GM21381 (cell line): ENCODE measurements at regions not wholly inside any gene's neighbourhood (a gene's known extent, or its start where the extent isn't known, plus 50 kb on each side); places are given as distances from the start of the nearest gene placed in this dataset.

Experiments used
- ATAC-seq: cut with Tn5 transposase; IDR thresholded peaks from one replicate; pipeline ENCODE4 v1.9.1; 2021; ENCODE audit warnings: mild to moderate bottlenecking, moderate library complexity; ENCODE audit not compliant: unreplicated experiment

- no peak for ATAC-seq
These were observed 239.1 kb upstream of the ARHGAP20 start for GRCh38 chr11:110951037-110951949.

- ATAC-seq: no peak
These were observed 235.9 kb upstream of the ARHGAP20 start for GRCh38 chr11:110948112-110948511.

- ATAC-seq: no peak
These were observed 234.9 kb upstream of the ARHGAP20 start for GRCh38 chr11:110947096-110947495.

GRCh38 chr11:110939471-110939870 is 227.2 kb upstream of the ARHGAP20 start:
- no peak for ATAC-seq

- no peak for ATAC-seq
These were observed 222.9 kb upstream of the ARHGAP20 start for GRCh38 chr11:110935018-110935640.

- no peak for ATAC-seq
These were observed 216.9 kb upstream of the ARHGAP20 start for GRCh38 chr11:110929129-110929528.

- no peak for ATAC-seq
These were observed 216.2 kb upstream of the ARHGAP20 start for GRCh38 chr11:110928391-110928790.

GRCh38 chr11:110921742-110922521 is 209.7 kb upstream of the ARHGAP20 start:
- no peak for ATAC-seq

GRCh38 chr11:110919241-110919922 is 207.1 kb upstream of the ARHGAP20 start:
- no peak for ATAC-seq

GRCh38 chr11:110918351-110918750 is 206.1 kb upstream of the ARHGAP20 start:
- ATAC-seq: no peak

- ATAC-seq: no peak
These were observed 200.2 kb upstream of the ARHGAP20 start for GRCh38 chr11:110912437-110912836.

- ATAC-seq: no peak
These were observed 198.1 kb upstream of the ARHGAP20 start for GRCh38 chr11:110910384-110910783.

GRCh38 chr11:110909336-110909735 is 197.1 kb upstream of the ARHGAP20 start:
- ATAC-seq: no peak

GRCh38 chr11:110908401-110909105 is 196.3 kb upstream of the ARHGAP20 start:
- ATAC-seq: no peak

- ATAC-seq: no peak
These were observed 195.4 kb upstream of the ARHGAP20 start for GRCh38 chr11:110907629-110908028.

- no peak for ATAC-seq
These were observed 191.6 kb upstream of the ARHGAP20 start for GRCh38 chr11:110903830-110904229.

- ATAC-seq: no peak
These were observed 191.1 kb upstream of the ARHGAP20 start for GRCh38 chr11:110903378-110903777.

GRCh38 chr11:110901441-110901840 is 189.2 kb upstream of the ARHGAP20 start:
- no peak for ATAC-seq

GRCh38 chr11:110900426-110900825 is 188.2 kb upstream of the ARHGAP20 start:
- ATAC-seq: no peak

- no peak for ATAC-seq
These were observed 184.8 kb upstream of the ARHGAP20 start for GRCh38 chr11:110897035-110897434.
